Activated T-cell treated with anti-CD3 and anti-CD28 coated beads for 1 hour (primary cell): ENCODE measurements at regions not wholly inside any gene's neighbourhood (a gene's known extent, or its start where the extent isn't known, plus 50 kb on each side); places are given as distances from the start of the nearest gene placed in this dataset.
"Not testable (repeated sequence)": the region's sequence is repeated elsewhere in the genome, so short reads cannot be mapped to it uniquely, and the experiment has no call there.

Source experiments
- DNase-seq: peaks from one replicate; pipeline ENCODE4 v3.0.0-alpha.2; 2020; ENCODE audit warnings: low read depth

DNA sequence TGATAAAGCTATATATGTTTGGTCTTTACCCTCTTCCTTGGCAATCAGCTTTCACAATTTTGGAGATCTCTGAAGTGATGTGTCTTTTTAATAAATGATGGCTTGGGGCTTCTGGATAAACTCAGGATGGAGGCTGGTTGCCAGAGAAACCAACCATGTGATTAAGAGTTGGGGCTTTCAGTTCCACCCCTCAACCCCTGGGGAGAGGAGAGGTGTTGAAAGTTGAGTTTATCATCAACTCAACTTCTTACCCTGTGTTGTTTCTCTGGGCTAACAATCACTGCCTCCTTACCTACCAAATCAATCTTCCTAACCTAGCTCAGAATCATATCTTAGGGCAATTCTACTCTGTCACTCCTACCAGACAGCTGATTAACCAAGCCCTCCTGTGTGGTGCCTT, 735.8 kb downstream of the ZPLD1 start:
- no peak for DNase-seq

DNA sequence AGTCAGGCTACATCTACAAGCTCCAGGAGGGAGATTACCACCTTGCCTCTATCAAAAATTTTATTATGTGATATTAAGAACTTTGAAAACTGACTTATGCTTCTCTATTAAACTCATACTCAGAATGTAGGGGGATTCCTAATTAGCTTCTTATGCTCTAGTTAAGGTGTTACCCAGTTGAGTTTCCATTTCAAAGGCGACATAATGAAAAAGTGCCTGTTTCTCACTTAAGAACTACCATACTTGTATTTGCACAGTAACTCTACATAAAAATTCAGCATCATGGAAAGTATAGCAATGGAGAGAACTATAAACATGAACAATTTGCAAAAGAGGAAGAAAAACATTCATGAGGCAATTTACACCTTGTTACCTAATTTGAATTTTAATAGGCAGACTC, 739.1 kb downstream of the ZPLD1 start:
- no peak for DNase-seq

- no peak for DNase-seq
Observed at GRCh38 chr3:103181160-103181559, 746.3 kb downstream of the ZPLD1 start.

- DNase-seq, result no peak
Observed at GRCh38 chr3:103184772-103185171, 750.0 kb downstream of the ZPLD1 start.

GRCh38 chr3:103189941-103190340, 755.1 kb downstream of the ZPLD1 start:
- DNase-seq, result no peak

GRCh38 chr3:103195216-103195615, 760.4 kb downstream of the ZPLD1 start:
- no peak for DNase-seq

DNA sequence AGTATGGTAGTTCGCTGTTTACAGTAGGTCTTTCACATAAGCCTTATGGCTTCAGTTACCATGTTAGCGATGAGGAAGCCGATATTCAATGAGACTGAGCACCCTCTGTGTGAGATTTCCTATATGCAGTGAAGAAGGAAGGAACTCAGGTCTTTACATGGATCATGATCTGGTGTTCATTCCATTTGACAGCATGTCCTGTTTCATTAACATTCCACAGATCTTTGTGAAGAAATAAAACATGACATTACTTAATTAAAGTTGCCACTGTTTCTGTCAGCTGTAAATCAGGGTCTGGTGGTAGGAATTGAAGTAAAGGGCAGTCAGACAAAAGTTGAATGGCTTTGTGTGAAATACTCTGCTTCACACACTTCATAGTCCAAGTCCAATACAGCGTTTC, 768.6 kb downstream of the ZPLD1 start:
- no peak for DNase-seq

GRCh38 chr3:103210583-103210982, 775.8 kb downstream of the ZPLD1 start:
- no peak for DNase-seq

DNA sequence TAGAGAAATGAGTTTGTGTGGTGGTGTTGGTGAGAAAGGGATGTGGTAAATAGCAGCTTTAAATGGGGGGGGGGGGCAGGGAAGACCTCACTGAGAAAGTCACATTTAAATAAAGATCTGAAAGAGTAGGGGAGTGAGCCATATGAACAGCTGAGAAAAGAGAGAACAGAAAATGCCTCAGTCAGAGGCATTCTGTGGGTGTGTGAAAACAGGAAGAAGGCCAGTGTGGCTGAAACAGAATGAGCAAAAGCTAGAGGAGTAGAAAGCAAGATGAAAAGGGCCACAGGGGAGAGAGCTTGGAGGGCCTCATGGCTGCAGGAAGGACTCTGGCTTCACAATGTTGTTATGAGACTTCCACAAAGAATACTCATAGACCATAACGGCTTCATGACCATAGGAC, 783.3 kb downstream of the ZPLD1 start:
- DNase-seq, result no peak

DNA sequence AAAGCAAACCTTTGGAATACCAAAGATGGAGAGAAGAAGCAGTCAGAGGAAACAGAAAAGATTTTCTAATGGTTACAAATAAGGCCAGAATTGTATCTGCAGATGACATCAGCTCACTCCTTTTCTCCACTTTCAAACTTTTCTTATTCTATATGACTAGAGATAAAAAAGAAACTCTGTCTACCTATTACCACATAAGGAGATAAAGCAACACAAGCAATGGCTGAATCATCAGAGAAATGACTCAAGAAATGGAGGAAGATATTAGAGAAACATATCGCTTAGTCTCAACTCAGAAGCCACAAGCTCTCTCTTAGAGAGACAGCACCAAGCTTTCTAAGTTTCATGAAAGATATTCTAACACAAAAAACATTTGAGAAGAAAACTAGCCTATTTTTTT, 784.0 kb downstream of the ZPLD1 start:
- no peak for DNase-seq

- DNase-seq, result no peak
Observed at GRCh38 chr3:103227651-103228050, 792.8 kb downstream of the ZPLD1 start.

- no peak for DNase-seq
Observed at GRCh38 chr3:103247459-103247858, 812.6 kb downstream of the ZPLD1 start.

GRCh38 chr3:103254827-103255226, 820.0 kb downstream of the ZPLD1 start:
- not testable (repeated sequence) for DNase-seq

DNA sequence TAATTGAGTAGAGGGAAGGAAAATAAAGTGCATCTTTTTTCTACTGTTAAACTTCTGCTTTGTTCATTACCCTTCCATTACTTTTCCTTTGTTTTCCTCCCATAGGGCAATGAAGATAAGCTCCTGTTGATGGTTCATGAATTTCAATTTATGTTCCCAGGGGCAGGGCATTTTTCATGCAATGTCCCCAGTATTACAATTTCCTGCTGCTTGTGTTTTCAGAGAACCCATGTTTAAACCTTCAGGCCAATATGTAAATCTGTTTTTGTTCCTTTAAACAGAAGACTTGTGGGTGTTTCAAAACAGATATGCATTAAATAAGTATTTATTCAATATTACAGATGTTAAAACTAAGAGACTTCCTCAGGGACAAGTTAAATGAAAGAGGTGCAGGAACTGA, 834.5 kb downstream of the ZPLD1 start:
- DNase-seq, result no peak

- no peak for DNase-seq
Observed at GRCh38 chr3:103271575-103271974, 836.8 kb downstream of the ZPLD1 start.

DNA sequence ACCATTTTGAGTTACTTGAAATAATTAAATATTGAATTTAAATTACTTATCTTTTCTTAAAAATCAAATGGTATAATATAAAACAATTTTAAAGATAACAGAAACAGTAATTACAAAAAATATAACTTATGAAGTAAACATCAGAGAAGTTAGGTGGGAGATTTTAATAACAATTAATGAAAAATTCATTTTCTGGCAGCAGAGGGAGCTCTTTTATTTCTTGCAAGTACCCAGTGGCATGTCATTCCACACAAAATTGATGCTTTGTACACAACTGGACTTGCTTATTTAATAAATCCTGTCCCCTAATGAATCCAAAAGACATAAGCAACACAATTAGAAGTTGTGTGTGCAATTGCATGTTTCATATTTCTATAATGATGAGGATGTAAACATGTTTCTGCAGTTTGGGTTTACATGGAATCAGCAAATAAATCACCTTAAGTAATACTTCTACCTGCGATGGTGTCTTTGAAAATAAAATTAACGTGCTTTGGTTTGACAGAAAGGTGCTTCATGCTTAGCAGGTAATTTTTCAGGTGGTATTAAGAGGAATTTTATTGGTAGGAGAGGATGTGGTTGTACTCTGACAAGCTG, 861.3 kb downstream of the ZPLD1 start:
- no peak for DNase-seq

- DNase-seq, result not testable (repeated sequence)
Observed at GRCh38 chr3:103297502-103297901, 862.7 kb downstream of the ZPLD1 start.

DNA sequence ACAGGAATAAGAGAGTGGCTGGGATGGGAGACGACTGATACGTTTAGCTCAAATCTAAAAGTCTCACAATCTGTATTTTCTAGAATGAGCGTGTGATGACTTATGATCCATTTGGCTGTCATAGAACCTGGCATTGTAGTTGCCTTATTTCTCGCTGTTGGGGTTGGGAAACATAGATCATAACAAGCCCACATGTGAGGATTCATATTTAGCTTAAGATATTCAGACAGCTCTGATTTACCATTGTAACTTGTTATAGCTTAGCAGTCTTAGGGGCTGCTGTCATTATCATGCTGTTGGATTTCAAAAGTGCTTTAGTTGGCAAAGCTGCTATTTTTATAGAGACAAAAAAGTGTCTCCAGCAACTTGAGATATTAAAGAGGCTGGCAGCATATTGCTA, 871.3 kb downstream of the ZPLD1 start:
- DNase-seq, result no peak

DNA sequence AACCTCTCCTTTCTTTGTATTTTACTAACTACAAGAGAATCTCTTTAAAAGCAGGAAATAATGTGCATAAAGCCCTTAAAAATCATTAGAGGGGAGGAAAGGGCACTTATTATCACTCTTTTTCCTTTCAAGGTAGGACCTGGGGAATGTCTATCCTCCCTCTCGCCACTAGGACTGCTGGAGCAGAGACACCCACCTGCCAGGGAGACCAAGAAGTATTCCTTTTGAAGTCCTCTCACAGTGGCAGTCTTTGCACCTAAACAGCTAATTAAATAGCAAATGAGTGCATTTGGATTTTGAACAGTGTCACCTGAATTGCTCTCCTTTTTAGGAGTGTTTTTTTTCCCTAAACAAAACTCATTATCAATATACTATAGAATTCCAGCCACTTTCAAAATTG, 874.1 kb downstream of the ZPLD1 start:
- DNase-seq, result no peak

- no peak for DNase-seq
Observed at GRCh38 chr3:103319912-103320311, 885.1 kb downstream of the ZPLD1 start.

DNA sequence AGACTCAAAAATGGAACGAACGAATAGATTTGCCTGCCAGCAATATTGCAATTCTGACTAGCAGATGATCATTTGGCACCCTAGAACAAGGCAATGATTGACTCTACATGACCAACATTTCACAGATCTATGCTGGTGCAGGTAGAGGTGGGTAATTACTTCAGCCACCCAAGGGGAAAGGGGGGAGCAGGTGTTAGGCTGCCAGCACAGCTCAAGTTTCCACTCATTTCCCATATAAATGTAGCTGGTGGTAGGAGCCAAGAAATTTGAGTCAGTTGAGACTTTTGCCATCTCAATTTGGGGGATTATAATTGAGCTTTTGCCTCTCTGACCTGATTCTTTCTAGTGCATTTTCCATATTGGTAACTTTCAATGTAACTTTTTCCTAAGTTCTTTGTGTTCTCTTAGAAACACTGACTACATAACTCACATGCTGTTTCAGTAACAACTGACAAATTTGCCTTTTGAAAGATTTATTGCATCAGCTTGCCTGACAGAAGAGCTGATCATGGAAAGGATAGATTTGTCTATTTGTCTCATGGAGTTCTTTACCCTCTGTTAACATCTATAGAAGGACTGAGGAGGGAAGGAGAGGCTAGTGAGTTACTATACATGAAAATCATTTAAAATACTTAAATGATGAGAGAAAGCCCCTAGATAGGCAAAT, 902.5 kb downstream of the ZPLD1 start:
- DNase-seq, result no peak

DNA sequence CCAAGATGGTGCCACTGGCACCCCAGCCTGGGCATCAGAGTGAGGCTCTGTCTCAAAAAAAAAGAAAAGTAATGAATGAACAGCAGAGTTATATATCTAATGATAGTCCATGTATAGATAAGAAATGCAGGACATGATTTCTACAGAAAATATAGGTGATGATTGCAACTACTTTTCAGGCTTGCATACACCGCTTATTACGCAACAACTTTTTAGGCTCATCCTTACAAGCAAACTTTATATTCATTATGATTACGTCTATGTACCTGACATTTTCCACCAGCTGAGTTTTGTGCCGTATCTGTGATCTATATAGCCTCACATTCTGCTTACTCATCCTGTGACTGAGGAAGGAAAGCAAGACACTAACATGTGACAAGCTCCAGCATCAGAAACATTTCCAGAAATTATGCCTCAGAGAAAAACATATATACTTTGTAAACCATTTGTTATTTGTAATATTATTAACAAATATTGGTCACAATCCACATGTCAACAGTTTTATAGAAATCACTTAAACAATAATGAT, 906.3 kb downstream of the ZPLD1 start:
- DNase-seq, result no peak

DNA sequence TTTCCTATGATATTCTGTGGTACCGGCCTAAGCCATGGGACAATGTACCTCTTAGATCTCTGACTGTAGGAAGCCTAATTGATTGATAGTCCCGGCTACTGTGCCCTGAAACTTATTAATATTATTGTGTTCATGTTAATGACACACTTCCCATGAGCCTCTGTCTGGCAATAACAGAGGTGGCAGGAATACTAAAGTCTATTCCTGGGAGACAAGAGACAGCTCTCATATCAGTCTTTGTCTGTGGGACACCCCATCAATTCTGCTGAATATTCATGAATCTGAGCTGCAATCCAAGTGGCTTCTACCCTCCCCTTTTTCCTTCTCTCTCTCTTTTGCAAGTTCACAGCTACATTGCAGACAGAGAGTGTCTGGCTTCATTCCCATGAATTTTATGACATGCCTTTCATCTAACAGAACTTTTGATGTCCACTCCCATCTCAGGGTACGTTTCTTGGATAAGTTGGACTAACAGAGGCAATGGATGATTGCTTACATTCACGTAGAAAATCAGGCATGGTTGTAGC, 907.5 kb downstream of the ZPLD1 start:
- no peak for DNase-seq

DNA sequence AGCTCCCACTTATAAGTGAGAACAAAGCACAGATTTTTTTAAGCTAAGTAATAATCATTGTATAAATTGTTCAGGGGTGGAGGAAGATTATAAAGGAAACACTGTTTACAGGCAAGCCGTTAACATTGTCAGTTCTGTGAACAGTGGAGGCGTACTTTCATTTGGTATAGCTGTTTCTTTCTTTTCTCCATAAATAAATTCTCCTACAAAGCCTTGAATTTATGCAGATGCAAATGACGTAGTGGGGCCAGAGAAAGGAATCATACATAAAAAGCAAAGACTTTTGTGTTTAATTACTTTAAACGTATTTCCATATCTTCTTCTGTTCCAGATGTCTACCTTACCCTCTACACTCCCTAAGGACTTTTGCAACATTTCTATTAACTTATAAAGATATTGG, 914.9 kb downstream of the ZPLD1 start:
- no peak for DNase-seq
